Keratinocyte (primary cell): ENCODE measurements at regions not wholly inside any gene's neighbourhood (a gene's known extent, or its start where the extent isn't known, plus 50 kb on each side); places are given as distances from the start of the nearest gene placed in this dataset.
"Not testable (repeated sequence)": the region's sequence is repeated elsewhere in the genome, so short reads cannot be mapped to it uniquely, and the experiment has no call there.

Experiments
- DNase-seq: peaks from one replicate; pipeline ENCODE4 v3.0.0-alpha.2; 2011; ENCODE audit warnings: low read depth, missing footprints, low spot score
- FAIRE-seq: peaks from 2 replicates; lab custom pipeline; 2011; peaks lifted over from hg19 to GRCh38; lab: Jason Lieb, UNC
- H2AFZ ChIP-seq: 2 replicates; pipeline ENCODE4 v1.6.0; 2012; ENCODE audit warnings: low read length, control low read depth, inconsistent platforms; ENCODE audit not compliant: control insufficient read depth
- H3K27ac ChIP-seq: 2 replicates; pipeline ENCODE4 v1.5.1; 2011; ENCODE audit warnings: low read length; ENCODE audit not compliant: control insufficient read depth, insufficient read depth
- H3K27me3 ChIP-seq: 3 replicates; pipeline ENCODE4 v1.6.0; 2011; ENCODE audit warnings: low read length; ENCODE audit not compliant: control insufficient read depth, insufficient read depth; ENCODE audit errors: extremely low read depth
- H3K36me3 ChIP-seq, 2 experiments: 2 replicates in 1 of 2; 3 replicates in 1 of 2; pipeline ENCODE4 v1.5.1; 2011; ENCODE audit warnings: low read length in 2 of 2, mild to moderate bottlenecking in 1 of 2; ENCODE audit not compliant: control insufficient read depth in 2 of 2, insufficient read depth in 2 of 2; ENCODE audit errors: extremely low read depth in 1 of 2
- H3K4me1 ChIP-seq: 3 replicates; pipeline ENCODE4 v1.5.1; 2011; ENCODE audit warnings: low read length; ENCODE audit not compliant: control insufficient read depth, insufficient read depth; ENCODE audit errors: extremely low read depth
- H3K4me2 ChIP-seq: 3 replicates; pipeline ENCODE4 v1.6.0; 2011; ENCODE audit warnings: low read depth, low read length; ENCODE audit not compliant: control insufficient read depth, insufficient read depth; ENCODE audit errors: extremely low read depth
- H3K4me3 ChIP-seq, 3 experiments: fragments of 200-600 bp in 1 of 3; sonication (generic) in 1 of 3; 2 replicates in 2 of 3; 3 replicates in 1 of 3; pipeline ENCODE4 v1.5.1; 2011 to 2016; ENCODE audit warnings: low read length in 3 of 3, mild to moderate bottlenecking in 3 of 3, control low read depth in 2 of 3, inconsistent platforms in 1 of 3, low read depth in 1 of 3, mixed read lengths in 1 of 3, mixed run types in 1 of 3, moderate library complexity in 1 of 3; ENCODE audit not compliant: control insufficient read depth in 2 of 3, insufficient read depth in 2 of 3; ENCODE audit errors: extremely low read depth in 1 of 3
- H3K79me2 ChIP-seq: 2 replicates; pipeline ENCODE4 v1.6.0; 2012; ENCODE audit warnings: low read length; ENCODE audit not compliant: control insufficient read depth, insufficient read depth
- H3K9ac ChIP-seq: 3 replicates; pipeline ENCODE4 v1.6.0; 2011; ENCODE audit warnings: low read length; ENCODE audit not compliant: control insufficient read depth, insufficient read depth; ENCODE audit errors: extremely low read depth
- H3K9me1 ChIP-seq: 3 replicates; pipeline ENCODE4 v1.6.0; 2011; ENCODE audit warnings: low read length; ENCODE audit not compliant: control insufficient read depth, insufficient read depth; ENCODE audit errors: extremely low read depth
- H3K9me3 ChIP-seq: 2 replicates; pipeline ENCODE4 v1.5.1; 2012; ENCODE audit warnings: low read depth, low read length; ENCODE audit not compliant: control insufficient read depth
- H4K20me1 ChIP-seq: 3 replicates; pipeline ENCODE4 v1.6.0; 2011; ENCODE audit warnings: low read length; ENCODE audit not compliant: control insufficient read depth, insufficient read depth; ENCODE audit errors: extremely low read depth
- CTCF ChIP-seq, 3 experiments: IDR thresholded peaks in 1 of 3; conservative IDR thresholded peaks in 1 of 3; optimal IDR thresholded peaks in 1 of 3; 2 replicates in 2 of 3; 3 replicates in 1 of 3; pipeline versions ENCODE3 to v1.5.1; 2011; ENCODE audit warnings: low read length in 3 of 3, mild to moderate bottlenecking in 3 of 3, moderate library complexity in 2 of 3, control low read depth in 1 of 3, inconsistent platforms in 1 of 3; ENCODE audit not compliant: insufficient read depth in 2 of 3; ENCODE audit errors: extremely low read depth in 1 of 3
- EZH2 ChIP-seq: IDR thresholded peaks from one replicate; pipeline ENCODE4 v1.6.1; 2012; ENCODE audit warnings: inconsistent platforms, mild to moderate bottlenecking, low read length, moderate library complexity
- dilution Hi-C: fragments of 300-500 bp; cut with MboI; formaldehyde crosslinking; loops from one replicate; pipeline ENCODE4 v1.7.0; 2020; ENCODE audit warnings: low sequenced_read_pairs; ENCODE audit not compliant: extremely low pct_ligation_motif_present

GRCh38 chrX:994780-995179 lies 217.7 kb downstream of the CRLF2 start:
- H3K4me3 ChIP-seq: no peak overlapping the region
- no peaks in the 10 kb centered on the region for H4K20me1 ChIP-seq
- no peaks in the 10 kb centered on the region for H3K4me1 ChIP-seq
- no peak overlapping the region for H3K27ac ChIP-seq
- H3K4me2 ChIP-seq: no peak overlapping the region
- no peak for DNase-seq
- peaks cover 8% of the 10 kb centered on the region for H3K9me3 ChIP-seq
- no peaks in the 10 kb centered on the region for H3K79me2 ChIP-seq
- TF ChIP-seq CTCF (optimal IDR thresholded peaks at IDR 0.05 in 1 of 3, IDR thresholded peaks at IDR 0.05 in 1 of 3, conservative IDR thresholded peaks at IDR 0.05 in 1 of 3; ENCODE audit: extremely low read depth in 1 of 3, insufficient read depth in 2 of 3, low read length in 3 of 3) (no peak), EZH2 (no peak)
- H3K9me1 ChIP-seq: no peaks in the 10 kb centered on the region
- H2AFZ ChIP-seq: no peak overlapping the region
- no peaks in the 10 kb centered on the region for H3K27me3 ChIP-seq
- FAIRE-seq: no peak
- H3K36me3 ChIP-seq: no peaks in the 10 kb centered on the region
- dilution Hi-C loops: no loop called here
- no peak overlapping the region for H3K9ac ChIP-seq

GRCh38 chrX:989959-990510 lies 222.4 kb downstream of the CRLF2 start:
- Histone ChIP-seq H4K20me1 (no peaks in the 10 kb centered on the region), H3K36me3 (no peaks in the 10 kb centered on the region), H3K27ac (no peak overlapping the region), H3K79me2 (no peaks in the 10 kb centered on the region), H3K9me3 (no peaks in the 10 kb centered on the region), H3K4me1 (no peaks in the 10 kb centered on the region), H2AFZ (peak overlapping the region; percentile 47), H3K4me2 (peak overlapping the region; percentile 43), H3K9ac (no peak overlapping the region), H3K27me3 (no peaks in the 10 kb centered on the region), H3K9me1 (no peaks in the 10 kb centered on the region), H3K4me3 (peak overlapping the region in 2 of 3 experiments; percentile 12 to 26)
- TF ChIP-seq CTCF (optimal IDR thresholded peaks at IDR 0.05 in 1 of 3, IDR thresholded peaks at IDR 0.05 in 1 of 3, conservative IDR thresholded peaks at IDR 0.05 in 1 of 3; ENCODE audit: extremely low read depth in 1 of 3, insufficient read depth in 2 of 3, low read length in 3 of 3) (no peak), EZH2 (no peak)
- FAIRE-seq (no peak), DNase-seq (peak; percentile 1)
- dilution Hi-C loops: no loop called here

- H3K4me1 ChIP-seq, H3K9ac ChIP-seq, H3K27me3 ChIP-seq, H3K27ac ChIP-seq, H2AFZ ChIP-seq, H3K9me1 ChIP-seq, H3K9me3 ChIP-seq, H3K4me2 ChIP-seq, H3K36me3 ChIP-seq, DNase-seq, H3K4me3 ChIP-seq, FAIRE-seq, H3K79me2 ChIP-seq, H4K20me1 ChIP-seq, dilution Hi-C loops: not testable (repeated sequence)
Observed at GRCh38 chrX:988530-988929, 223.9 kb downstream of the CRLF2 start.
